Mesenchymal stem cell (in vitro differentiated cells and primary cell): ENCODE measurements at regions not wholly inside any gene's neighbourhood (a gene's known extent, or its start where the extent isn't known, plus 50 kb on each side); places are given as distances from the start of the nearest gene placed in this dataset.

Source experiments
- DNase-seq: peaks from one replicate; pipeline ENCODE4 v3.0.0-alpha.2; 2013
- H2AFZ ChIP-seq: one replicate; pipeline ENCODE4 v1.6.1; 2013; ENCODE audit warnings: low read depth, mild to moderate bottlenecking, control low read depth, inconsistent platforms, low read length, moderate library complexity
- H2AK5ac ChIP-seq: 2 replicates; pipeline ENCODE4 v1.6.1; 2013; ENCODE audit warnings: low read length, moderate library complexity, mild to moderate bottlenecking, inconsistent platforms; ENCODE audit not compliant: severe bottlenecking
- H2BK120ac ChIP-seq: one replicate; pipeline ENCODE4 v1.6.1; 2013; ENCODE audit warnings: low read depth, mild to moderate bottlenecking, inconsistent platforms, low read length, moderate library complexity
- H2BK12ac ChIP-seq, 2 experiments: one replicate each; pipeline ENCODE4 v1.6.1; 2013; ENCODE audit warnings: inconsistent platforms in 2 of 2, low read length in 2 of 2, mild to moderate bottlenecking in 2 of 2, moderate library complexity in 2 of 2, control low read depth in 1 of 2
- H2BK15ac ChIP-seq: one replicate; pipeline ENCODE4 v1.6.1; 2013; ENCODE audit warnings: mild to moderate bottlenecking, low read depth, inconsistent platforms; ENCODE audit not compliant: poor library complexity, severe bottlenecking
- H2BK5ac ChIP-seq: 2 replicates; pipeline ENCODE4 v1.6.1; 2013; ENCODE audit warnings: low read depth, mild to moderate bottlenecking, low read length, control low read depth, inconsistent platforms; ENCODE audit not compliant: poor library complexity, severe bottlenecking
- H3K14ac ChIP-seq, 2 experiments: one replicate each; pipeline ENCODE4 v1.6.1; 2013; ENCODE audit warnings: inconsistent platforms in 2 of 2, low read length in 2 of 2, control low read depth in 1 of 2, mild to moderate bottlenecking in 1 of 2, moderate library complexity in 1 of 2
- H3K18ac ChIP-seq, 2 experiments: one replicate each; pipeline ENCODE4 v1.6.1; 2013; ENCODE audit warnings: inconsistent platforms in 2 of 2, low read length in 2 of 2, control low read depth in 1 of 2, low read depth in 1 of 2, mild to moderate bottlenecking in 1 of 2
- H3K23ac ChIP-seq, 2 experiments: one replicate each; pipeline ENCODE4 v1.6.1; 2013; ENCODE audit warnings: inconsistent platforms in 2 of 2, low read length in 2 of 2, mild to moderate bottlenecking in 2 of 2, moderate library complexity in 2 of 2, control low read depth in 1 of 2
- H3K27ac ChIP-seq: 2 replicates; pipeline ENCODE4 v1.5.1; 2013; ENCODE audit warnings: mild to moderate bottlenecking, moderate library complexity, low read length, control low read depth, inconsistent platforms; ENCODE audit not compliant: poor library complexity, severe bottlenecking
- H3K27me3 ChIP-seq, 2 experiments: 2 replicates each; pipeline versions ENCODE4 v1.6.1 to v1.7.0; 2013; ENCODE audit warnings: low read length in 2 of 2, mild to moderate bottlenecking in 2 of 2, moderate library complexity in 2 of 2, control low read depth in 1 of 2, inconsistent platforms in 1 of 2; ENCODE audit not compliant: control insufficient read depth in 1 of 2, insufficient read depth in 1 of 2
- H3K36me3 ChIP-seq, 2 experiments: 2 replicates each; pipeline versions ENCODE4 v1.6.1 to v1.7.0; 2013; ENCODE audit warnings: low read length in 2 of 2, control low read depth in 1 of 2, inconsistent platforms in 1 of 2, low read depth in 1 of 2, mild to moderate bottlenecking in 1 of 2; ENCODE audit not compliant: insufficient read depth in 2 of 2, control insufficient read depth in 1 of 2
- H3K4ac ChIP-seq, 2 experiments: one replicate each; pipeline ENCODE4 v1.6.1; 2013; ENCODE audit warnings: inconsistent platforms in 2 of 2, low read length in 2 of 2, mild to moderate bottlenecking in 2 of 2, moderate library complexity in 2 of 2, control low read depth in 1 of 2, low read depth in 1 of 2
- H3K4me1 ChIP-seq: 2 replicates; pipeline ENCODE4 v1.6.1; 2013; ENCODE audit warnings: low read depth, low read length, control low read depth; ENCODE audit not compliant: control insufficient read depth, insufficient read depth
- H3K4me2 ChIP-seq: 2 replicates; pipeline ENCODE4 v1.6.1; 2013; ENCODE audit warnings: low read length, mild to moderate bottlenecking, inconsistent platforms; ENCODE audit not compliant: poor library complexity, severe bottlenecking
- H3K4me3 ChIP-seq, 2 experiments: 2 replicates each; pipeline versions ENCODE4 v1.5.1 to v1.7.0; 2013; ENCODE audit warnings: low read length in 2 of 2, mild to moderate bottlenecking in 2 of 2, control low read depth in 1 of 2, low read depth in 1 of 2; ENCODE audit not compliant: insufficient read depth in 1 of 2
- H3K79me1 ChIP-seq: replicated peaks from 2 replicates; pipeline ENCODE4 v1.6.1; 2013; ENCODE audit warnings: mild to moderate bottlenecking, control low read depth, low read length, inconsistent platforms; ENCODE audit not compliant: poor library complexity, severe bottlenecking
- H3K9ac ChIP-seq: 2 replicates; pipeline ENCODE4 v1.7.0; 2013; ENCODE audit warnings: mild to moderate bottlenecking, low read length, moderate library complexity
- H3K9me3 ChIP-seq: 2 replicates; pipeline ENCODE4 v1.7.0; 2013; ENCODE audit warnings: mild to moderate bottlenecking, low read length; ENCODE audit not compliant: control insufficient read depth
- H4K8ac ChIP-seq: one replicate; pipeline ENCODE4 v1.6.1; 2013; ENCODE audit warnings: inconsistent platforms, mild to moderate bottlenecking, low read length, moderate library complexity
- H4K91ac ChIP-seq: one replicate; pipeline ENCODE4 v1.6.1; 2013; ENCODE audit warnings: mild to moderate bottlenecking, low read length, inconsistent platforms
- WGBS: methylation state at CpG from one replicate; pipeline ENCODE4 v1.1.7; 2013; ENCODE audit warnings: mixed read lengths; 5-methylcytosine and 5-hydroxymethylcytosine counted together

DNA sequence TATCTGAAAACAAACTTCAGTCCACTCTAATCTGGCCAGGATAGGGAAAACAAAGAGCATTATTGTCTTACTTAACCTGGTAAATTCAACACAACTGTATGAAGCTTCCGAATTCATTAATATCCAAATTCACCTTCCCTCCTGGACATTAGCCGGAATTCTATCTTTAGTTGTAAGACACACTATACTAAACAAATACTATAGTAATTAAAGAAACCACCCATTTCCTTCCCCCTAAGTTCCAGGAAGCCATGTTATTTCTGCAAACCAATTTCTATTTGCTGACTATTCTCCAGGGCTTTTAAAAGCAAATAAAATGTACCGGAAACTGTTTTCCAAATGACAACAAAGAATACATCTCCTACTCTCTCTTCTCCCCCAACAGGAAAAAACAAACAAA is 122.7 kb upstream of the MDM1 start:
- Histone ChIP-seq H3K4me1 (no peaks in the 10 kb centered on the region), H3K23ac (no peak overlapping the region), H3K4ac (no peak overlapping the region), H3K14ac (no peak overlapping the region), H3K27me3 (no peaks in the 10 kb centered on the region), H3K9ac (no peak overlapping the region), H3K36me3 (no peaks in the 10 kb centered on the region), H2AFZ (no peak overlapping the region), H3K27ac (no peak overlapping the region), H3K4me2 (no peak overlapping the region), H4K8ac (no peak overlapping the region), H2BK5ac (no peak overlapping the region), H4K91ac (no peak overlapping the region), H3K9me3 (no peaks in the 10 kb centered on the region), H2BK12ac (no peak overlapping the region), H2BK120ac (no peak overlapping the region), H2BK15ac (no peak overlapping the region), H3K79me1 (no peaks in the 10 kb centered on the region), H3K4me3 (no peak overlapping the region), H3K18ac (no peak overlapping the region), H2AK5ac (no peak overlapping the region)
- 62% methylated on average over 3 of the region's 3 CpGs for WGBS
- no peak for DNase-seq

DNA sequence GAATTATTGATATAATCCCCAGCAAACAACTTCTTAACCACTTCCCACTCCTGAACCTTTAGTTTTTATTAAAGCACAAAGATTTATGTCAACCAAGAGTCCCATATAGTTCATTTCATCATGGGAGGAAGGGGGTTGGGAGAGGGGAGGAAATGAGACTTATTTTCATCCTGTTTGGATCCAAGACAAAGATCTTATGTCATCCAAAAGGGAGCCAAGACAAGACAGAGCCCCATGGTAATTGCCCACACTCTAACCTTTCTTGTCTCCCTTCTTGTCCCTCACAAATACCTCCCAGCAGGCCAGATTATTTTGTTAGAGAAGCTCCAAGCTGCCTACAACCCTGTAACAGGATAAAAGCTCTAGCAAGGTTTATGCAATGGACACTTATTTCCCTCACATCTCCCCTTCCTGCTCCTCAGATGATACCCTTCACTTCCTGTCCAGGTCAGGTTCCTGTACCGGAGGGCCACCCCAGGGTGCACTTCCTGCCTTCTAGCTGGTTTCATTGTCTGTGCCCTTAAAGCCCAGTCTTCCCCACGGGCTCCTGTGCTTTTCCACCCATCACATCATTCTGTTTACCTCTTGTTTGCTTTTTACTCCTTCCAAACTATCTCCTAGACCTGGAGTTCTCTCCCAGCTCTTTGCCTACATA is 123.7 kb upstream of the MDM1 start:
- Histone ChIP-seq H3K4me3 (no peak overlapping the region), H4K8ac (peak overlapping the region; percentile 87), H3K14ac (peak overlapping the region in 1 of 2 experiments; percentile 86), H3K4me2 (no peak overlapping the region), H2BK120ac (no peak overlapping the region), H3K36me3 (no peaks in the 10 kb centered on the region), H3K9me3 (no peaks in the 10 kb centered on the region), H3K4ac (peak overlapping the region; percentile 24 to 55), H4K91ac (no peak overlapping the region), H2BK5ac (no peak overlapping the region), H2BK12ac (peak overlapping the region in 1 of 2 experiments; percentile 92), H3K79me1 (no peaks in the 10 kb centered on the region), H2BK15ac (peak overlapping the region; percentile 57), H3K27me3 (no peaks in the 10 kb centered on the region), H3K9ac (no peak overlapping the region), H3K23ac (no peak overlapping the region), H3K27ac (no peak overlapping the region), H2AFZ (peak overlapping the region; percentile 68), H2AK5ac (no peak overlapping the region), H3K4me1 (no peaks in the 10 kb centered on the region), H3K18ac (peak overlapping the region; percentile 81 to 95)
- 83% methylated on average over 2 of the region's 2 CpGs for WGBS
- no peak for DNase-seq

DNA sequence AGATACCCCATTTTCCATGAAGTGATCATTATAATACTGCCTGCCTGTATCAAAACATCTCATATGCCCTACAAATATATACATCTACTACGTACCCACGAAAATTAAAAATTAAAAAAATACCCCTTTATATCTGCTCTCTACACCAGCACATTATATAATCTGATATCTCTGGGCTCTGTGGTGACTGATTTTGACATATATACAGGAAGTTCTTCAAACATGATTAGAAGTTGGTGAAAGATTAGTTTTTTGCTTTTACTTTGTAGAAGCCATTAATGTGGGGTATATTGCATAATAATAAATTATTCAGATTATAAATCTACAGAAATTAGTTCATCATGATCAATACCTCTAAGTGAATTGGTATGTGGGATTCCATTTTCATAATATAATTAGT is 126.7 kb upstream of the MDM1 start:
- Histone ChIP-seq H3K27me3 (no peaks in the 10 kb centered on the region), H2AK5ac (no peak overlapping the region), H3K36me3 (no peaks in the 10 kb centered on the region), H4K8ac (no peak overlapping the region), H4K91ac (no peak overlapping the region), H3K9ac (no peak overlapping the region), H3K9me3 (no peaks in the 10 kb centered on the region), H2BK5ac (no peak overlapping the region), H3K4me2 (no peak overlapping the region), H3K4ac (no peak overlapping the region), H2BK15ac (no peak overlapping the region), H2BK12ac (no peak overlapping the region), H3K23ac (no peak overlapping the region), H3K18ac (no peak overlapping the region), H3K79me1 (no peaks in the 10 kb centered on the region), H3K27ac (no peak overlapping the region), H3K4me1 (no peaks in the 10 kb centered on the region), H3K14ac (no peak overlapping the region), H2AFZ (no peak overlapping the region), H2BK120ac (no peak overlapping the region), H3K4me3 (no peak overlapping the region)
- 90% methylated on average over 2 of the region's 2 CpGs for WGBS
- DNase-seq, result no peak

DNA sequence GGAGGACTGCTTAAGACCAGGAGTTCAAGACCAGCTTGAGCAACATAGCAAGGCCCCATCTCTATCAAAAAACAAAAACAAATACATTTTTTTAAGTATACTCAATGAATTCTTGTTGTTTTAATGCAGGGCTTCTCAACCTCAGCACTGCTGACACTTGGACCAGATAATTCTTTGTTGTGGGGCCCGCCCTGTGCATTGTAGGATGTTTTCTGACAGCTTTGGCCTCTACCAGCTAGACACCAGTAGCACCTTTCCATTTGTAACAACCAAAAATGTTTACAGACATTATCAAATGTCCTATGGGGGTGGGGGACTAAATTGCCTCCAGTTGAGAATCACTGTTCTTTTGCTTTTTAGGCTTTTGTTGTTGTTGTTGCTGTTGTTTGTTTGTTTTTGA is 128.1 kb upstream of the MDM1 start:
- no CpG with 5 or more reads among the region's 1 CpG for WGBS
- H3K9ac ChIP-seq, result no peak overlapping the region
- H4K8ac ChIP-seq, result no peak overlapping the region

More for the DNA sequence above, 128.1 kb upstream of the MDM1 start:
- Histone ChIP-seq H3K4ac (no peak overlapping the region), H2AFZ (no peak overlapping the region), H3K18ac (no peak overlapping the region), H4K91ac (no peak overlapping the region), H3K79me1 (no peaks in the 10 kb centered on the region), H3K4me3 (no peak overlapping the region), H3K23ac (no peak overlapping the region), H3K27ac (no peak overlapping the region), H2BK15ac (no peak overlapping the region), H3K9me3 (no peaks in the 10 kb centered on the region), H3K36me3 (no peaks in the 10 kb centered on the region), H3K4me2 (no peak overlapping the region), H3K14ac (no peak overlapping the region), H2BK12ac (no peak overlapping the region), H2BK120ac (no peak overlapping the region), H3K27me3 (no peaks in the 10 kb centered on the region), H2BK5ac (no peak overlapping the region), H3K4me1 (no peaks in the 10 kb centered on the region), H2AK5ac (no peak overlapping the region)
- DNase-seq, result no peak
